CD8-positive, alpha-beta memory T cell (primary cell): ENCODE measurements at regions not wholly inside any gene's neighbourhood (a gene's known extent, or its start where the extent isn't known, plus 50 kb on each side); places are given as distances from the start of the nearest gene placed in this dataset.

ENCODE experiments used
- CTCF ChIA-PET: fragments of 350-600 bp; sonication (Branson Sonifier 250); formaldehyde crosslinking; loops from one replicate; lab custom pipeline; 2021; ENCODE audit warnings: antibody characterized with exemption; lab: Charles Lee
- POLR2A ChIA-PET: fragments of 350-600 bp; sonication (Branson Sonifier 250); formaldehyde crosslinking; loops from one replicate; lab custom pipeline; 2021; ENCODE audit warnings: antibody characterized with exemption; lab: Charles Lee
- DNase-seq, 5 donors: peaks; one replicate each; pipeline versions ENCODE4 v3.0.0 to v3.0.0-alpha.2; 2020 to 2022; ENCODE audit warnings: mixed read lengths in 1 of 5
- H3K27ac ChIP-seq: one replicate; pipeline ENCODE4 v1.7.0; 2013; ENCODE audit warnings: low read depth, mild to moderate bottlenecking, low read length, moderate library complexity
- H3K27me3 ChIP-seq: 2 replicates; pipeline ENCODE4 v1.7.0; 2013; ENCODE audit warnings: low read length, mild to moderate bottlenecking; ENCODE audit not compliant: insufficient read depth, poor library complexity, severe bottlenecking
- H3K36me3 ChIP-seq: 2 replicates; pipeline ENCODE4 v1.7.0; 2013; ENCODE audit warnings: mild to moderate bottlenecking, low read length, moderate library complexity; ENCODE audit not compliant: insufficient read depth
- H3K4me1 ChIP-seq: 2 replicates; pipeline ENCODE4 v1.7.0; 2013; ENCODE audit warnings: mild to moderate bottlenecking, low read length, moderate library complexity; ENCODE audit not compliant: insufficient read depth
- H3K4me3 ChIP-seq: 2 replicates; pipeline ENCODE4 v1.7.0; 2013; ENCODE audit warnings: mild to moderate bottlenecking, low read length
- H3K9me3 ChIP-seq: 2 replicates; pipeline ENCODE4 v1.7.0; 2013; ENCODE audit warnings: mild to moderate bottlenecking, low read length
- H3K27ac Mint-ChIP-seq, 8 donors: one replicate each; pipeline ENCODE4 v1.8.0; 2020 to 2021; ENCODE audit warnings: mixed read lengths in 8 of 8, mild to moderate bottlenecking in 6 of 8, inconsistent platforms in 3 of 8, moderate library complexity in 3 of 8
- H3K27me3 Mint-ChIP-seq, 2 donors: one replicate each; pipeline ENCODE4 v1.8.0; 2020 to 2021; ENCODE audit warnings: mixed read lengths in 2 of 2, mild to moderate bottlenecking in 1 of 2, moderate library complexity in 1 of 2
- H3K36me3 Mint-ChIP-seq, 3 donors: one replicate each; pipeline ENCODE4 v1.8.0; 2020 to 2021; ENCODE audit warnings: mixed read lengths in 3 of 3, inconsistent platforms in 1 of 3, mild to moderate bottlenecking in 1 of 3
- H3K4me1 Mint-ChIP-seq, 3 donors: one replicate each; pipeline ENCODE4 v1.8.0; 2020 to 2021; ENCODE audit warnings: mixed read lengths in 3 of 3, inconsistent platforms in 1 of 3, mild to moderate bottlenecking in 1 of 3
- H3K4me3 Mint-ChIP-seq, 7 donors: one replicate each; pipeline ENCODE4 v1.8.0; 2020 to 2021; ENCODE audit warnings: mixed read lengths in 7 of 7, mild to moderate bottlenecking in 6 of 7, moderate library complexity in 4 of 7, inconsistent platforms in 2 of 7
- H3K9me3 Mint-ChIP-seq, 5 donors: one replicate each; pipeline ENCODE4 v1.8.0; 2020 to 2022; ENCODE audit warnings: mixed read lengths in 5 of 5, mild to moderate bottlenecking in 3 of 5, moderate library complexity in 2 of 5, inconsistent platforms in 1 of 5

GRCh38 chr15:96701443-96701842 lies 370.9 kb downstream of the NR2F2 start:
- Mint-ChIP-seq H3K9me3 (peaks cover 0 to 4% (median 0%) of the 10 kb centered on the region in 5 donors), H3K4me1 (no peaks in the 10 kb centered on the region), H3K27ac (no peak overlapping the region), H3K27me3 (no peaks in the 10 kb centered on the region), H3K36me3 (no peaks in the 10 kb centered on the region), H3K4me3 (no peak overlapping the region)
- H3K36me3 ChIP-seq, result no peaks in the 10 kb centered on the region
- POLR2A ChIA-PET, result no interaction called here
- no peak overlapping the region for H3K27ac ChIP-seq
- no peaks in the 10 kb centered on the region for H3K4me1 ChIP-seq
- peaks cover 4% of the 10 kb centered on the region for H3K9me3 ChIP-seq
- no peak for DNase-seq
- CTCF ChIA-PET, result no interaction called here
- no peaks in the 10 kb centered on the region for H3K27me3 ChIP-seq
- no peak overlapping the region for H3K4me3 ChIP-seq

- H3K27me3 ChIP-seq, result no peaks in the 10 kb centered on the region
Measured at GRCh38 chr15:96701877-96702276, 371.4 kb downstream of the NR2F2 start.

GRCh38 chr15:96702589-96702988 lies 372.1 kb downstream of the NR2F2 start:
- no peak overlapping the region for H3K27ac ChIP-seq
- Mint-ChIP-seq H3K27me3 (no peaks in the 10 kb centered on the region), H3K4me3 (no peak overlapping the region), H3K27ac (no peak overlapping the region), H3K36me3 (no peaks in the 10 kb centered on the region), H3K9me3 (peaks cover 0 to 4% (median 0%) of the 10 kb centered on the region in 5 donors), H3K4me1 (no peaks in the 10 kb centered on the region)
- no peak overlapping the region for H3K4me3 ChIP-seq
- POLR2A ChIA-PET, result no interaction called here
- CTCF ChIA-PET, result no interaction called here
- H3K27me3 ChIP-seq, result no peaks in the 10 kb centered on the region
- no peaks in the 10 kb centered on the region for H3K4me1 ChIP-seq
- no peak for DNase-seq
- H3K9me3 ChIP-seq, result peaks cover 4% of the 10 kb centered on the region
- H3K36me3 ChIP-seq, result no peaks in the 10 kb centered on the region

More at GRCh38 chr15:96701877-96702276, 371.4 kb downstream of the NR2F2 start:
- ChIA-PET POLR2A (no interaction called here), CTCF (no interaction called here)
- no peak overlapping the region for H3K4me3 ChIP-seq
- H3K27me3 Mint-ChIP-seq, result no peaks in the 10 kb centered on the region
- no peak for DNase-seq
- H3K36me3 Mint-ChIP-seq, result no peaks in the 10 kb centered on the region
- no peak overlapping the region for H3K4me3 Mint-ChIP-seq
- no peak overlapping the region for H3K27ac ChIP-seq
- H3K9me3 ChIP-seq, result peaks cover 4% of the 10 kb centered on the region
- peaks cover 0 to 4% (median 0%) of the 10 kb centered on the region in 5 donors for H3K9me3 Mint-ChIP-seq
- no peaks in the 10 kb centered on the region for H3K36me3 ChIP-seq
- no peak overlapping the region for H3K27ac Mint-ChIP-seq
- H3K4me1 Mint-ChIP-seq, result no peaks in the 10 kb centered on the region
- H3K4me1 ChIP-seq, result no peaks in the 10 kb centered on the region

GRCh38 chr15:96703091-96703490 lies 372.6 kb downstream of the NR2F2 start:
- no peaks in the 10 kb centered on the region for H3K27me3 ChIP-seq
- ChIA-PET POLR2A (no interaction called here), CTCF (no interaction called here)
- Mint-ChIP-seq H3K36me3 (no peaks in the 10 kb centered on the region), H3K4me1 (no peaks in the 10 kb centered on the region), H3K9me3 (peaks cover 0 to 4% (median 0%) of the 10 kb centered on the region in 5 donors), H3K4me3 (no peak overlapping the region), H3K27ac (no peak overlapping the region), H3K27me3 (no peaks in the 10 kb centered on the region)
- no peak overlapping the region for H3K4me3 ChIP-seq
- no peaks in the 10 kb centered on the region for H3K4me1 ChIP-seq
- DNase-seq, result no peak
- peaks cover 4% of the 10 kb centered on the region for H3K9me3 ChIP-seq
- no peak overlapping the region for H3K27ac ChIP-seq
- no peaks in the 10 kb centered on the region for H3K36me3 ChIP-seq

GRCh38 chr15:96703794-96704550 lies 373.5 kb downstream of the NR2F2 start:
- no peaks in the 10 kb centered on the region for H3K36me3 Mint-ChIP-seq

GRCh38 chr15:96716075-96716474 lies 385.6 kb downstream of the NR2F2 start:
- Mint-ChIP-seq H3K36me3 (no peaks in the 10 kb centered on the region), H3K4me1 (no peaks in the 10 kb centered on the region), H3K9me3 (peaks cover 0 to 4% (median 2%) of the 10 kb centered on the region in 5 donors), H3K27ac (no peak overlapping the region), H3K27me3 (no peaks in the 10 kb centered on the region), H3K4me3 (no peak overlapping the region)
- H3K27me3 ChIP-seq, result no peaks in the 10 kb centered on the region
- no peaks in the 10 kb centered on the region for H3K9me3 ChIP-seq
- H3K36me3 ChIP-seq, result no peaks in the 10 kb centered on the region
- ChIA-PET CTCF (no interaction called here), POLR2A (no interaction called here)
- no peaks in the 10 kb centered on the region for H3K4me1 ChIP-seq
- H3K4me3 ChIP-seq, result no peak overlapping the region
- DNase-seq, result no peak
- H3K27ac ChIP-seq, result no peak overlapping the region

More at GRCh38 chr15:96703794-96704550, 373.5 kb downstream of the NR2F2 start:
- Histone ChIP-seq H3K27ac (no peak overlapping the region), H3K36me3 (no peaks in the 10 kb centered on the region), H3K27me3 (no peaks in the 10 kb centered on the region), H3K9me3 (peaks cover 4% of the 10 kb centered on the region), H3K4me3 (no peak overlapping the region), H3K4me1 (no peaks in the 10 kb centered on the region)
- no peaks in the 10 kb centered on the region for H3K27me3 Mint-ChIP-seq
- H3K4me3 Mint-ChIP-seq, result no peak overlapping the region
- no peak overlapping the region for H3K27ac Mint-ChIP-seq
- no peak for DNase-seq
- peaks cover 0 to 4% (median 0%) of the 10 kb centered on the region in 5 donors for H3K9me3 Mint-ChIP-seq
- ChIA-PET POLR2A (no interaction called here), CTCF (no interaction called here)
- H3K4me1 Mint-ChIP-seq, result no peaks in the 10 kb centered on the region

- no peak overlapping the region for H3K27ac Mint-ChIP-seq
- H3K36me3 Mint-ChIP-seq, result no peaks in the 10 kb centered on the region
- Histone ChIP-seq H3K4me1 (no peaks in the 10 kb centered on the region), H3K4me3 (no peak overlapping the region), H3K27ac (no peak overlapping the region), H3K9me3 (no peaks in the 10 kb centered on the region), H3K27me3 (no peaks in the 10 kb centered on the region), H3K36me3 (no peaks in the 10 kb centered on the region)
- peaks cover 0 to 4% (median 2%) of the 10 kb centered on the region in 5 donors for H3K9me3 Mint-ChIP-seq
- CTCF ChIA-PET, result interaction anchor here (0.7 kb wide), 1 partner anchor 11 kb away, joined by 3 read pairs; no protein-coding TSS in a partner anchor
- no peak overlapping the region for H3K4me3 Mint-ChIP-seq
- POLR2A ChIA-PET, result no interaction called here
- H3K4me1 Mint-ChIP-seq, result no peaks in the 10 kb centered on the region
- no peak for DNase-seq
- H3K27me3 Mint-ChIP-seq, result no peaks in the 10 kb centered on the region
Measured at GRCh38 chr15:96716478-96716877, 386.0 kb downstream of the NR2F2 start.

GRCh38 chr15:96720251-96720650 lies 389.8 kb downstream of the NR2F2 start:
- H3K4me1 ChIP-seq, result no peaks in the 10 kb centered on the region
- POLR2A ChIA-PET, result no interaction called here
- Mint-ChIP-seq H3K9me3 (peaks cover 0 to 6% (median 0%) of the 10 kb centered on the region in 5 donors), H3K27ac (no peak overlapping the region), H3K4me3 (no peak overlapping the region), H3K36me3 (no peaks in the 10 kb centered on the region), H3K27me3 (no peaks in the 10 kb centered on the region), H3K4me1 (no peaks in the 10 kb centered on the region)
- H3K4me3 ChIP-seq, result no peak overlapping the region
- no peaks in the 10 kb centered on the region for H3K36me3 ChIP-seq
- H3K27me3 ChIP-seq, result no peaks in the 10 kb centered on the region
- no peak overlapping the region for H3K27ac ChIP-seq
- no peak for DNase-seq
- H3K9me3 ChIP-seq, result no peaks in the 10 kb centered on the region
- CTCF ChIA-PET, result no interaction called here
